ENCODE measurements at regions not wholly inside any gene's neighbourhood (a gene's known extent, or its start where the extent isn't known, plus 50 kb on each side); places are given as distances from the start of the nearest gene placed in this dataset.

- no peaks in the 10 kb centered on the region for H3K4me1 ChIP-seq (ENCODE audit: insufficient read depth, low read length, poor library complexity, severe bottlenecking)
- TF ChIP-seq, protein P1, sequence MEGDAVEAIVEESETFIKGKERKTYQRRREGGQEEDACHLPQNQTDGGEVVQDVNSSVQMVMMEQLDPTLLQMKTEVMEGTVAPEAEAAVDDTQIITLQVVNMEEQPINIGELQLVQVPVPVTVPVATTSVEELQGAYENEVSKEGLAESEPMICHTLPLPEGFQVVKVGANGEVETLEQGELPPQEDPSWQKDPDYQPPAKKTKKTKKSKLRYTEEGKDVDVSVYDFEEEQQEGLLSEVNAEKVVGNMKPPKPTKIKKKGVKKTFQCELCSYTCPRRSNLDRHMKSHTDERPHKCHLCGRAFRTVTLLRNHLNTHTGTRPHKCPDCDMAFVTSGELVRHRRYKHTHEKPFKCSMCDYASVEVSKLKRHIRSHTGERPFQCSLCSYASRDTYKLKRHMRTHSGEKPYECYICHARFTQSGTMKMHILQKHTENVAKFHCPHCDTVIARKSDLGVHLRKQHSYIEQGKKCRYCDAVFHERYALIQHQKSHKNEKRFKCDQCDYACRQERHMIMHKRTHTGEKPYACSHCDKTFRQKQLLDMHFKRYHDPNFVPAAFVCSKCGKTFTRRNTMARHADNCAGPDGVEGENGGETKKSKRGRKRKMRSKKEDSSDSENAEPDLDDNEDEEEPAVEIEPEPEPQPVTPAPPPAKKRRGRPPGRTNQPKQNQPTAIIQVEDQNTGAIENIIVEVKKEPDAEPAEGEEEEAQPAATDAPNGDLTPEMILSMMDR (conservative IDR thresholded peaks at IDR 0.05; ENCODE audit: low read depth, low read length), result no peak
- TF ChIP-seq EZH2 (IDR thresholded peaks at IDR 0.05; ENCODE audit: borderline replicate concordance, low read depth, low read length, poor library complexity, severe bottlenecking), result no peak
- intact Hi-C loops (cut with micrococcal nuclease; ENCODE audit: unreplicated experiment), result no loop called here
- CTCF ChIA-PET, result no interaction called here
- H3K9me3 ChIP-seq (ENCODE audit: low read depth, low read length, poor library complexity, severe bottlenecking), result no peaks in the 10 kb centered on the region
- no TSS peak for BruUV-seq (replicated peaks)
- no peak overlapping the region for H3K4me3 ChIP-seq (ENCODE audit: low read depth, low read length, poor library complexity, severe bottlenecking)
- DNase-seq (ENCODE audit: low spot score), result no peak
- H3K27me3 ChIP-seq (replicated peaks; ENCODE audit: insufficient read depth, low read depth, low read length, poor library complexity), result no peaks in the 10 kb centered on the region
- POLR2A ChIA-PET (ENCODE audit: low non-redundant PET), result no interaction called here
- H3K27ac ChIP-seq (ENCODE audit: low read depth, low read length, poor library complexity, severe bottlenecking), result no peak overlapping the region
- H3K36me3 ChIP-seq (ENCODE audit: insufficient read depth, low read length, poor library complexity, severe bottlenecking), result no peaks in the 10 kb centered on the region
Observed at GRCh38 chr1:79252598-79252997, 246.1 kb upstream of the ADGRL4 start.

DNA sequence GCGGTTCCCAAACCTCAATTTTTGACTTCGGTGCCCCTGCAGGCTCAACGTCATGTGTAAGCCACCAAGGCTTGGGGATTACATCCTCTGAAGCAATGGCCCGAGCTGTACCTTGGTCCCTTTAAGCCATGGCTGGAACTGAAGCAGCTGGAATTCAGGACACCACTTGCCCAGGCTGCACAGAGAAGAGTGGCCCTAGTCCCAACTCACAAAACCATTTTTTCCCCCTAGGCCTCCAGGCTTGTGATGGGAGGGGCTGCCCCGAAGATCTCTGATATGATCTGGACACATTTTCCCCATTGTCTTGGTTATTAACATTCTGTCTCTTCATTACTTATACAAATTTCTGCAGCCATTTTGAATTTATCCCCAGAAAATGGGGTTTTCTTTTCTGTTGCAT lies 233.3 kb upstream of the ADGRL4 start:
- Histone ChIP-seq H3K9me3 (ENCODE audit: low read depth, low read length, poor library complexity, severe bottlenecking) (peaks cover 5% of the 10 kb centered on the region), H3K27me3 (replicated peaks; ENCODE audit: insufficient read depth, low read depth, low read length, poor library complexity) (no peaks in the 10 kb centered on the region), H3K4me1 (ENCODE audit: insufficient read depth, low read length, poor library complexity, severe bottlenecking) (peaks cover 4% of the 10 kb centered on the region), H3K36me3 (ENCODE audit: insufficient read depth, low read length, poor library complexity, severe bottlenecking) (no peaks in the 10 kb centered on the region), H3K4me3 (ENCODE audit: low read depth, low read length, poor library complexity, severe bottlenecking) (no peak overlapping the region), H3K27ac (ENCODE audit: low read depth, low read length, poor library complexity, severe bottlenecking) (no peak overlapping the region)
- DNase-seq (ENCODE audit: low spot score), result no peak
- intact Hi-C loops (cut with micrococcal nuclease; ENCODE audit: unreplicated experiment), result no loop called here
- TF ChIP-seq EZH2 (IDR thresholded peaks at IDR 0.05; ENCODE audit: borderline replicate concordance, low read depth, low read length, poor library complexity, severe bottlenecking), result no peak
- TF ChIP-seq, protein P1 (conservative IDR thresholded peaks at IDR 0.05; ENCODE audit: low read depth, low read length), result no peak
- POLR2A ChIA-PET (ENCODE audit: low non-redundant PET), result no interaction called here
- CTCF ChIA-PET, result no interaction called here
- no TSS peak for BruUV-seq (replicated peaks)

DNA sequence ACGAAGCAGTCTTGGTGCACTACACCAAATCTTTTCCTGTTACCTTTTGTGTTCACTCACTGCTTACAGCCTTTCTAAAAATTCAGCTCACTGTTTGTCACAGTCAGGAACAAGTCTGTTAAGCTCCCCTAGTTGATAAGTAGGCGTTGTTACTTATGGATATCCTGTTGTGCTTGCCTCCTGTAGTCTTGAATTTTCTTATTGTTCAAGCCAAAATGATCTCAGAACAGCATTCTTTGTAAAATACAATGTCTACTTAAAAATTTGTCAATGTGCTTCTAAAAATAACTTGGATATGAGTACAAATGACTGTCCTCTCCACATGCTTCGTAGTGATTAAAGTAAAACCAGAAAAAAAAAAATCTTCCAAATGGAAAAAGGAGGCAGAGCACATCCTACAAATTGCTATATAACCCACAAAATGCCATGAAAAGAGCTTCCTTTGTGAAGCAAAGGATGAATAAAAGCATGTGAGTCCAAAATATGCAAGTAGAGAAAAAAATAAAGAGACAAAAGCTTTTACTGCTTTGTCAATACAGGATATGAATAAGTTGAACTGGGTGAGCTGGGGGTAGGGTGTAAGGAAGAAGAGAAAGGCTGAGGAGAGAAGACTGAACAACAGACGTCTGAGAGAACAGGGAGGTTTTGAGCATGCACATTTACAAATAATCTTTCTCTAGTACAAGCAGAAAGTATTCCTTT lies 228.9 kb upstream of the ADGRL4 start:
- ChIA-PET POLR2A (ENCODE audit: low non-redundant PET) (no interaction called here), CTCF (no interaction called here)
- no peaks in the 10 kb centered on the region for H3K27me3 ChIP-seq (replicated peaks; ENCODE audit: insufficient read depth, low read depth, low read length, poor library complexity)
- H3K4me3 ChIP-seq (ENCODE audit: low read depth, low read length, poor library complexity, severe bottlenecking), result no peak overlapping the region
- H3K4me1 ChIP-seq (ENCODE audit: insufficient read depth, low read length, poor library complexity, severe bottlenecking), result peaks cover 4% of the 10 kb centered on the region
- H3K27ac ChIP-seq (ENCODE audit: low read depth, low read length, poor library complexity, severe bottlenecking), result no peak overlapping the region
- intact Hi-C loops (cut with micrococcal nuclease; ENCODE audit: unreplicated experiment), result no loop called here
- TF ChIP-seq, protein P1 (conservative IDR thresholded peaks at IDR 0.05; ENCODE audit: low read depth, low read length), result no peak
- TF ChIP-seq EZH2 (IDR thresholded peaks at IDR 0.05; ENCODE audit: borderline replicate concordance, low read depth, low read length, poor library complexity, severe bottlenecking), result no peak
- no TSS peak for BruUV-seq (replicated peaks)
- H3K36me3 ChIP-seq (ENCODE audit: insufficient read depth, low read length, poor library complexity, severe bottlenecking), result no peaks in the 10 kb centered on the region
- H3K9me3 ChIP-seq (ENCODE audit: low read depth, low read length, poor library complexity, severe bottlenecking), result peaks cover 5% of the 10 kb centered on the region
- peak; percentile 35 for DNase-seq (ENCODE audit: low spot score)

Data from A673 (cell line).